Vagina (tissue), 2 donors: ENCODE measurements at regions not wholly inside any gene's neighbourhood (a gene's known extent, or its start where the extent isn't known, plus 50 kb on each side); places are given as distances from the start of the nearest gene placed in this dataset.
A peak's percentile ranks its signal among the peaks of the same experiment; 100 is the strongest.

Experiments
- DNase-seq, 2 donors: peaks; one replicate each; pipeline ENCODE4 v3.0.0-alpha.2; 2017; ENCODE audit errors: extremely low spot score in 2 of 2
- H3K27ac ChIP-seq: fragments of 200-600 bp; sonication (generic); one replicate; pipeline ENCODE4 v1.5.1; 2019
- H3K27me3 ChIP-seq: fragments of 200-600 bp; sonication (generic); one replicate; pipeline ENCODE4 v1.5.1; 2019
- H3K36me3 ChIP-seq, 2 donors: fragments of 200-600 bp; sonication (generic); one replicate each; pipeline ENCODE4 v1.5.1; 2017 to 2019
- H3K4me1 ChIP-seq: fragments of 200-600 bp; sonication (generic); one replicate; pipeline ENCODE4 v1.5.1; 2019
- H3K4me3 ChIP-seq, 2 donors: fragments of 200-600 bp; sonication (generic); 1 replicate in 1 of 2; 2 replicates in 1 of 2; pipeline ENCODE4 v1.5.1; 2016 to 2019
- H3K9me3 ChIP-seq: fragments of 200-600 bp; sonication (generic); one replicate; pipeline ENCODE4 v1.5.1; 2019
- POLR2A ChIP-seq, 2 donors: fragments of 450-650 bp; IDR thresholded peaks; one replicate each; pipeline ENCODE4 v1.6.1; 2017; ENCODE audit warnings: antibody characterized with exemption in 2 of 2, mild to moderate bottlenecking in 2 of 2, moderate library complexity in 2 of 2
- POLR2AphosphoS5 ChIP-seq, 2 donors: sonication (generic); formaldehyde crosslinking; IDR thresholded peaks; one replicate each; pipeline ENCODE4 v1.9.0; 2017; ENCODE audit warnings: antibody characterized with exemption in 2 of 2, mild to moderate bottlenecking in 2 of 2, low read depth in 1 of 2; ENCODE audit not compliant: insufficient read depth in 1 of 2
- intact Hi-C: fragments of 100-400 bp; cut with DNase I; formaldehyde crosslinking; loops from one replicate; pipeline ENCODE4 v1.15.1; 2023
- TF ChIP-seq, protein P1 (sequence below), 3 experiments: fragments of 450-650 bp in 2 of 3; fragments of 200-600 bp in 1 of 3; sonication (generic) in 1 of 3; IDR thresholded peaks; one replicate each; pipeline ENCODE4 v1.5.1; 2017 to 2019; ENCODE audit warnings: antibody characterized with exemption in 3 of 3, mild to moderate bottlenecking in 2 of 3, moderate library complexity in 2 of 3

DNA sequence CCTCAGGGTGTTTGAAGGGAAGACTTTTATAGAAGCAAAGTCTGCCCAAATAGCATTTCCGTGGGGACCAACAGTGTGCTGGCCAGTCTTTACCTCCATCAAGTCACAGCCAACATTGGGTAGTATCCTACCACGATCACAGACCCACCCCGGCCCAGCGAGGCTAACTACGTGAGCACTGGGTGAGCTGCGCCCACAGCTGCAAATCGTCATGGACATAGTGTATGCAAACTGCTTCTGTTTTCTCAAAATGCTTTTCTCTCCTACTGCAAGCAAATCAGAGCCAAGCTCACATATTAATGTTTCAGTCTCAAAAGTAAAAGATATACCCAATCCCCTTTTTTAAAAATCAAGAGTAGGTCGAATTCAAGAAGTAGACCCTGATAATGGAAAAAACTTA is 592.8 kb upstream of the CDH4 start:
- no peaks in the 10 kb centered on the region for H3K9me3 ChIP-seq
- no peaks in the 10 kb centered on the region for H3K36me3 ChIP-seq
- peak in 1 of 2 donors; percentile 22 for DNase-seq
- TF ChIP-seq, protein P1, sequence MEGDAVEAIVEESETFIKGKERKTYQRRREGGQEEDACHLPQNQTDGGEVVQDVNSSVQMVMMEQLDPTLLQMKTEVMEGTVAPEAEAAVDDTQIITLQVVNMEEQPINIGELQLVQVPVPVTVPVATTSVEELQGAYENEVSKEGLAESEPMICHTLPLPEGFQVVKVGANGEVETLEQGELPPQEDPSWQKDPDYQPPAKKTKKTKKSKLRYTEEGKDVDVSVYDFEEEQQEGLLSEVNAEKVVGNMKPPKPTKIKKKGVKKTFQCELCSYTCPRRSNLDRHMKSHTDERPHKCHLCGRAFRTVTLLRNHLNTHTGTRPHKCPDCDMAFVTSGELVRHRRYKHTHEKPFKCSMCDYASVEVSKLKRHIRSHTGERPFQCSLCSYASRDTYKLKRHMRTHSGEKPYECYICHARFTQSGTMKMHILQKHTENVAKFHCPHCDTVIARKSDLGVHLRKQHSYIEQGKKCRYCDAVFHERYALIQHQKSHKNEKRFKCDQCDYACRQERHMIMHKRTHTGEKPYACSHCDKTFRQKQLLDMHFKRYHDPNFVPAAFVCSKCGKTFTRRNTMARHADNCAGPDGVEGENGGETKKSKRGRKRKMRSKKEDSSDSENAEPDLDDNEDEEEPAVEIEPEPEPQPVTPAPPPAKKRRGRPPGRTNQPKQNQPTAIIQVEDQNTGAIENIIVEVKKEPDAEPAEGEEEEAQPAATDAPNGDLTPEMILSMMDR (IDR thresholded peaks at IDR 0.05), result no peak
- TF ChIP-seq POLR2A (IDR thresholded peaks at IDR 0.05), result no peak
- no peak for TF ChIP-seq POLR2AphosphoS5 (IDR thresholded peaks at IDR 0.05; ENCODE audit: insufficient read depth in 1 of 2, low read depth in 1 of 2)
- H3K27me3 ChIP-seq, result no peaks in the 10 kb centered on the region
- H3K4me1 ChIP-seq, result no peaks in the 10 kb centered on the region
- H3K27ac ChIP-seq, result no peak overlapping the region
- intact Hi-C loops, result no loop called here
- H3K4me3 ChIP-seq, result no peak overlapping the region

DNA sequence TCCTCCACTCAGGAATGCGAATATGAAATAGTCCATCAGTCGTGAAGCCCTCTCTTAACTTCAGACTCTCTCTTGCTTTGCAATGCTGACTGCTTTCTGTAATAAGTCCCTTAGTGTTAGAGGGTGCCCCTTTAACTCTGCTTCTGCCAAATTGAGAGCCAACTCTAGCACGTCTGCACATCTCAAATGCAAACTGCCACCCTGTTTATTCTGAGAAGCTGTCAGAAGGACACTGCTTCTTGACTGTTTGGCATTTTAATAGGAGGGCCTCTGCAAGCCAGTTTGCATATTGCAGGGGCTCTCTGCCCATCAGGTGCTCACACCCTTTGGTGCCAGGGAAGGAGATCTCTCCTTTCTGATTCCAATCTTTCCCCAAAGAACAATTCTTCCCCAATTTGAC is 589.8 kb upstream of the CDH4 start:
- H3K27ac ChIP-seq, result no peak overlapping the region
- TF ChIP-seq POLR2AphosphoS5 (IDR thresholded peaks at IDR 0.05; ENCODE audit: insufficient read depth in 1 of 2, low read depth in 1 of 2) (no peak), POLR2A (IDR thresholded peaks at IDR 0.05) (no peak)
- TF ChIP-seq, protein P1 (IDR thresholded peaks at IDR 0.05), result no peak
- intact Hi-C loops, result no loop called here
- peak in 1 of 2 donors; percentile 18 for DNase-seq
- H3K27me3 ChIP-seq, result no peaks in the 10 kb centered on the region
- H3K9me3 ChIP-seq, result no peaks in the 10 kb centered on the region
- no peaks in the 10 kb centered on the region for H3K36me3 ChIP-seq
- H3K4me1 ChIP-seq, result no peaks in the 10 kb centered on the region
- no peak overlapping the region for H3K4me3 ChIP-seq

DNA sequence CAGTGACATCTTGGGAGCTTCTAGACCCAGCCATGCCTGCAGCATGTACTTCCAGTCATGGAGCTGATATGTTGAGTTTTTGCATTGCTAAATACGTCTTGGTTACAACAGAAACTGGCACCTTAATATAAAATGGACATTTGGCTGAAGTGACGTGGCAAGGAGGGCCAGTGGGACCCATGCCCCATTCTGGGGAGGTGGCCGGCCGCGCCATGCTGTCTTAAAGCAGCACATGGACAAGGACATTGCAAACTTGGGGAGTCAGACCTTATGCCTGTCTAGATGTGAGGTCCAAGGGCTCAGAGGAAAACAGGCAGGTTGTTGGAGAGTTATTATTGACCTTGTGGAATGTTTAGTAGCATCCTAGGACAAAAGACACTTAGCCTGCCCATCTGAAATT is 588.0 kb upstream of the CDH4 start:
- Histone ChIP-seq H3K4me3 (no peak overlapping the region), H3K4me1 (no peaks in the 10 kb centered on the region), H3K27me3 (no peaks in the 10 kb centered on the region), H3K27ac (no peak overlapping the region), H3K36me3 (no peaks in the 10 kb centered on the region), H3K9me3 (no peaks in the 10 kb centered on the region)
- TF ChIP-seq, protein P1 (IDR thresholded peaks at IDR 0.05), result no peak
- TF ChIP-seq POLR2AphosphoS5 (IDR thresholded peaks at IDR 0.05; ENCODE audit: insufficient read depth in 1 of 2, low read depth in 1 of 2) (no peak), POLR2A (IDR thresholded peaks at IDR 0.05) (no peak)
- peak in 1 of 2 donors; percentile 10 for DNase-seq
- intact Hi-C loops, result no loop called here

- H3K9me3 ChIP-seq, result no peaks in the 10 kb centered on the region
- no peaks in the 10 kb centered on the region for H3K4me1 ChIP-seq
- H3K36me3 ChIP-seq, result no peaks in the 10 kb centered on the region
- TF ChIP-seq POLR2A (IDR thresholded peaks at IDR 0.05), result no peak
- no peak for TF ChIP-seq POLR2AphosphoS5 (IDR thresholded peaks at IDR 0.05; ENCODE audit: insufficient read depth in 1 of 2, low read depth in 1 of 2)
- intact Hi-C loops, result no loop called here
- no peaks in the 10 kb centered on the region for H3K27me3 ChIP-seq
- no peak for DNase-seq
- H3K27ac ChIP-seq, result no peak overlapping the region
- H3K4me3 ChIP-seq, result no peak overlapping the region
Measured at GRCh38 chr20:60667641-60668040, 584.4 kb upstream of the CDH4 start.

DNA sequence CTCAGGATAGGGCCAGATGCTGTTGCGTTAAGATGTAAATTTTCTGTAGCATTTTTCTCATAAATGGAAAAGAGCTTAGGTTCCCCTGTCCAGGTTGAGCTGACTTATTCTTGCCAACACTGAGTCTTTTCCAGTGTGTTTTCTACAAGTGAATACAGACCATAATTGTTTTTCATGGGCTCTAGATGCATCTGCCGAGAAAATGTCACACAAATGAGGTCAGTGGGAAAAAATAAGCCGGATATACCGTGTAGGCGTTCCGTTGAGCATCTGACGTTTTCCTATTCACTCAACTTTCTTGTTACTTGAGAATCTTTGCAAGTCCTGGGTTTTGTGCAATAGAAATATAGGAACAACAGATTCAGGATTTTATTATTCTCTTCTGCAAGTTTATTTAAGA is 582.9 kb upstream of the CDH4 start:
- TF ChIP-seq POLR2A (IDR thresholded peaks at IDR 0.05), result no peak
- TF ChIP-seq, protein P1 (IDR thresholded peaks at IDR 0.05), result no peak
- TF ChIP-seq POLR2AphosphoS5 (IDR thresholded peaks at IDR 0.05; ENCODE audit: insufficient read depth in 1 of 2, low read depth in 1 of 2), result no peak
- no peak for DNase-seq
- H3K4me1 ChIP-seq, result no peaks in the 10 kb centered on the region
- H3K27ac ChIP-seq, result no peak overlapping the region
- no peak overlapping the region for H3K4me3 ChIP-seq
- intact Hi-C loops, result no loop called here
- H3K36me3 ChIP-seq, result no peaks in the 10 kb centered on the region
- no peaks in the 10 kb centered on the region for H3K27me3 ChIP-seq
- no peaks in the 10 kb centered on the region for H3K9me3 ChIP-seq
